HCT116 (cell line): ENCODE measurements at regions not wholly inside any gene's neighbourhood (a gene's known extent, or its start where the extent isn't known, plus 50 kb on each side); places are given as distances from the start of the nearest gene placed in this dataset.

ENCODE experiments used
- ATAC-seq: fragments of 200-7000 bp; cut with Tn5 transposase; 2 replicates; pipeline ENCODE4 v1.9.1; 2020; ENCODE audit warnings: mild to moderate bottlenecking, moderate library complexity
- BruUV-seq: library from RNA; stranded (reverse); fragments of 400-500 nt; replicated peaks from 2 replicates; lab custom pipeline; 2021; lab: Mats Ljungman, UMichigan
- CTCF ChIA-PET: fragments of 300-600 bp; sonication (Branson Sonifier 250); formaldehyde crosslinking; loops from one replicate; lab custom pipeline; 2021; ENCODE audit warnings: antibody characterized with exemption; lab: Charles Lee
- POLR2A ChIA-PET: fragments of 300-600, 350-600 bp; sonication (Branson Sonifier 250); formaldehyde crosslinking; loops from one replicate; lab custom pipeline; 2021; ENCODE audit warnings: antibody characterized with exemption; lab: Charles Lee
- RAD21 ChIA-PET, 2 experiments: fragments of 300-600 bp; sonication (Branson Sonifier 250); formaldehyde crosslinking; loops; one replicate each; lab custom pipeline; 2023; ENCODE audit warnings: low total read pairs in 2 of 2; ENCODE audit not compliant: uncharacterized antibody in 2 of 2, unreplicated experiment in 2 of 2, low non-redundant PET in 1 of 2; lab: Charles Lee
- DNase-seq: peaks from one replicate; pipeline ENCODE4 v3.0.0-alpha.2; 2010; ENCODE audit warnings: low read depth, low spot score
- H2AFZ ChIP-seq: fragments of 200-600 bp; shearing (Covaris generic), sonication (generic); 2 replicates; pipeline ENCODE4 v1.6.1; 2017; ENCODE audit warnings: low read depth, mixed run types, mixed read lengths, antibody characterized with exemption, low read length; ENCODE audit not compliant: poor library complexity, severe bottlenecking
- H3K27ac ChIP-seq: 2 replicates; pipeline ENCODE4 v1.5.1; 2012; ENCODE audit warnings: low read depth, low read length
- H3K27me3 ChIP-seq: fragments of 200-600 bp; sonication (generic); 2 replicates; pipeline ENCODE4 v1.6.1; 2016; ENCODE audit warnings: mixed run types, low read length, mixed read lengths; ENCODE audit not compliant: insufficient read depth
- H3K36me3 ChIP-seq, 2 experiments: fragments of 200-500 bp in 1 of 2; fragments of 200-600 bp in 1 of 2; sonication (Bioruptor generic) in 1 of 2; sonication (generic) in 1 of 2; 2 replicates each; pipeline versions ENCODE4 v1.5.1 to v1.6.1; 2014 to 2016; ENCODE audit warnings: low read length in 2 of 2, inconsistent platforms in 1 of 2, mixed read lengths in 1 of 2, mixed run types in 1 of 2; ENCODE audit not compliant: insufficient read depth in 2 of 2, control insufficient read depth in 1 of 2
- H3K4me1 ChIP-seq, 2 experiments: fragments of 200-600 bp in 1 of 2; sonication (generic) in 1 of 2; 2 replicates each; pipeline versions ENCODE4 v1.5.1 to v1.6.1; 2012 to 2017; ENCODE audit warnings: low read length in 2 of 2, inconsistent platforms in 1 of 2, mild to moderate bottlenecking in 1 of 2, mixed read lengths in 1 of 2, mixed run types in 1 of 2, moderate library complexity in 1 of 2; ENCODE audit not compliant: insufficient read depth in 2 of 2, control insufficient read depth in 1 of 2
- H3K4me2 ChIP-seq: fragments of 200-600 bp; sonication (generic); 2 replicates; pipeline ENCODE4 v1.6.1; 2017; ENCODE audit warnings: mixed run types, low read length, mixed read lengths
- H3K4me3 ChIP-seq, 2 experiments: fragments of 200-600 bp in 1 of 2; sonication (generic) in 1 of 2; replicated peaks in 1 of 2; 2 replicates each; pipeline ENCODE4 v1.5.1; 2011 to 2016; ENCODE audit warnings: low read length in 2 of 2, control low read depth in 1 of 2, low read depth in 1 of 2, mild to moderate bottlenecking in 1 of 2, mixed read lengths in 1 of 2, mixed run types in 1 of 2
- H3K79me2 ChIP-seq: fragments of 200-600 bp; sonication (generic); 2 replicates; pipeline ENCODE4 v1.6.1; 2017; ENCODE audit warnings: mild to moderate bottlenecking, mixed run types, low read length, moderate library complexity, mixed read lengths; ENCODE audit not compliant: insufficient read depth
- H3K9ac ChIP-seq: fragments of 200-600 bp; sonication (generic); 2 replicates; pipeline ENCODE4 v1.6.1; 2016; ENCODE audit warnings: low read length, mixed read lengths
- H3K9me2 ChIP-seq: fragments of 200-600 bp; sonication (generic), shearing (Covaris generic); 2 replicates; pipeline ENCODE4 v1.6.1; 2017; ENCODE audit warnings: mixed run types, mild to moderate bottlenecking, moderate library complexity; ENCODE audit not compliant: insufficient read depth
- H3K9me3 ChIP-seq, 2 experiments: fragments of 200-500 bp in 1 of 2; fragments of 200-600 bp in 1 of 2; sonication (Bioruptor generic) in 1 of 2; sonication (generic) in 1 of 2; 2 replicates each; pipeline ENCODE4 v1.6.1; 2014 to 2017; ENCODE audit warnings: low read length in 2 of 2, mixed read lengths in 2 of 2, inconsistent platforms in 1 of 2, low read depth in 1 of 2, mild to moderate bottlenecking in 1 of 2, mixed run types in 1 of 2, moderate library complexity in 1 of 2; ENCODE audit not compliant: control insufficient read depth in 1 of 2, insufficient read depth in 1 of 2
- H4K20me1 ChIP-seq: fragments of 200-600 bp; sonication (generic), shearing (Covaris generic); 2 replicates; pipeline ENCODE4 v1.6.1; 2017; ENCODE audit warnings: mixed run types, mild to moderate bottlenecking, moderate library complexity; ENCODE audit not compliant: insufficient read depth
- CEBPB ChIP-seq: IDR thresholded peaks from 2 replicates; pipeline ENCODE4 v1.6.1; 2012; ENCODE audit warnings: low read depth
- CTCF ChIP-seq, 3 experiments: fragments of 200-600 bp in 1 of 3; sonication (generic) in 1 of 3; IDR thresholded peaks in 2 of 3; conservative IDR thresholded peaks in 1 of 3; 2 replicates each; pipeline ENCODE4 v1.5.1; 2012 to 2017; ENCODE audit warnings: low read depth in 2 of 3, low read length in 2 of 3, antibody characterized with exemption in 1 of 3, borderline replicate concordance in 1 of 3, control low read depth in 1 of 3, mild to moderate bottlenecking in 1 of 3, mixed read lengths in 1 of 3, mixed run types in 1 of 3, moderate library complexity in 1 of 3; ENCODE audit not compliant: insufficient read depth in 1 of 3
- ELF1 ChIP-seq: IDR thresholded peaks from 2 replicates; pipeline ENCODE4 v1.6.1; 2012; ENCODE audit warnings: low read depth, borderline replicate concordance
- EZH2 ChIP-seq: fragments of 200-600 bp; sonication (generic); IDR thresholded peaks from 2 replicates; pipeline ENCODE4 v1.6.1; 2017; ENCODE audit warnings: antibody characterized with exemption, mixed run types
- EZH2phosphoT487 ChIP-seq: fragments of 200-600 bp; IDR thresholded peaks from 2 replicates; pipeline ENCODE4 v1.6.1; 2018; ENCODE audit warnings: antibody characterized with exemption, borderline replicate concordance
- MAX ChIP-seq: IDR thresholded peaks from 2 replicates; pipeline ENCODE4 v1.6.1; 2012
- POLR2A ChIP-seq: IDR thresholded peaks from 2 replicates; pipeline ENCODE4 v1.7.0; 2011; ENCODE audit warnings: borderline replicate concordance; ENCODE audit not compliant: insufficient read depth, insufficient read length; ENCODE audit errors: extremely low read depth
- POLR2AphosphoS5 ChIP-seq: IDR thresholded peaks from 2 replicates; pipeline ENCODE4 v1.6.1; 2011; ENCODE audit warnings: mild to moderate bottlenecking, low read depth, low read length, moderate library complexity
- REST ChIP-seq: IDR thresholded peaks from 2 replicates; pipeline ENCODE4 v1.6.1; 2012; ENCODE audit warnings: low read depth
- SIN3A ChIP-seq: IDR thresholded peaks from 2 replicates; pipeline ENCODE4 v1.6.1; 2012; ENCODE audit warnings: low read depth
- TCF7L2 ChIP-seq: IDR thresholded peaks from 2 replicates; pipeline ENCODE4 v1.7.0; 2011; ENCODE audit warnings: borderline replicate concordance, inconsistent platforms; ENCODE audit not compliant: insufficient read depth, insufficient read length; ENCODE audit errors: extremely low read depth
- YY1 ChIP-seq: IDR thresholded peaks from 2 replicates; pipeline ENCODE4 v1.6.1; 2011; ENCODE audit warnings: low read length, low read depth, moderate library complexity, mild to moderate bottlenecking; ENCODE audit not compliant: insufficient replicate concordance; ENCODE audit errors: extremely low read depth
- ZFX ChIP-seq: fragments of 450-650 bp; IDR thresholded peaks from 2 replicates; pipeline ENCODE4 v1.6.1; 2017
- intact Hi-C: fragments of 100-400 bp; cut with micrococcal nuclease; formaldehyde crosslinking; loops from 2 replicates; pipeline ENCODE4 v1.10.0; 2022
- TF ChIP-seq, protein P1 (sequence below): IDR thresholded peaks from 2 replicates; pipeline ENCODE4 v1.6.1; 2011; ENCODE audit warnings: mild to moderate bottlenecking, low read length, moderate library complexity; ENCODE audit not compliant: insufficient replicate concordance; ENCODE audit errors: extremely low read depth

- TF ChIP-seq CTCF (IDR thresholded peaks at IDR 0.05 in 2 of 3, conservative IDR thresholded peaks at IDR 0.05 in 1 of 3; ENCODE audit: borderline replicate concordance in 1 of 3, insufficient read depth in 1 of 3, low read depth in 2 of 3, low read length in 2 of 3) (no peak), MAX (no peak), YY1 (no peak), ELF1 (no peak), CEBPB (no peak)
Measured at GRCh38 chr12:125292700-125293099, 227.5 kb downstream of the AACS start (continued).

DNA sequence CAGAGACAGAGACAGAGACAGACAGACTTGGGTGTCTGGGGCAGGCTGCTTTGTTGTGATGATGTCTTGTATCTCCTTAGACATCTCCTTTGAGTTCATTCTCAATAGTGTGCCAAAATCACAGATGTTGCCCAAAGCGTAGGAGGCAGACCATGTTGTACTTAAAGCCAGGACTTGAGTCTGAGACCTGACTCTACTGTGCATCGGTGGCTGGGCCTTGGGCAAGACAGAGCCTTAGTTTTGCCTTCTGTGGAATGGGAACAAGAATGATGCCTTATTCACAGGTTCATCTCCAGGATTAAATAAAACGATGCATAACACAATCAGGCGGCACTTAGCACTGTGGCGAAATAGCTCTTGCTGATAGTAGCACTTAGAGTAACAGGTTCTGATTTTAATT, 230.3 kb downstream of the AACS start:
- H3K79me2 ChIP-seq, result no peaks in the 10 kb centered on the region
- ChIA-PET CTCF (no interaction called here), RAD21 (no interaction called here), POLR2A (no interaction called here)
- BruUV-seq, result no TSS peak
- intact Hi-C loops, result no loop called here
- no peak overlapping the region for H3K27ac ChIP-seq
- no peaks in the 10 kb centered on the region for H4K20me1 ChIP-seq
- TF ChIP-seq ZFX (no peak), EZH2phosphoT487 (no peak), REST (no peak), SIN3A (no peak), POLR2AphosphoS5 (no peak), POLR2A (no peak), EZH2 (no peak), YY1 (no peak), ELF1 (no peak), TCF7L2 (no peak)
- TF ChIP-seq, protein P1, sequence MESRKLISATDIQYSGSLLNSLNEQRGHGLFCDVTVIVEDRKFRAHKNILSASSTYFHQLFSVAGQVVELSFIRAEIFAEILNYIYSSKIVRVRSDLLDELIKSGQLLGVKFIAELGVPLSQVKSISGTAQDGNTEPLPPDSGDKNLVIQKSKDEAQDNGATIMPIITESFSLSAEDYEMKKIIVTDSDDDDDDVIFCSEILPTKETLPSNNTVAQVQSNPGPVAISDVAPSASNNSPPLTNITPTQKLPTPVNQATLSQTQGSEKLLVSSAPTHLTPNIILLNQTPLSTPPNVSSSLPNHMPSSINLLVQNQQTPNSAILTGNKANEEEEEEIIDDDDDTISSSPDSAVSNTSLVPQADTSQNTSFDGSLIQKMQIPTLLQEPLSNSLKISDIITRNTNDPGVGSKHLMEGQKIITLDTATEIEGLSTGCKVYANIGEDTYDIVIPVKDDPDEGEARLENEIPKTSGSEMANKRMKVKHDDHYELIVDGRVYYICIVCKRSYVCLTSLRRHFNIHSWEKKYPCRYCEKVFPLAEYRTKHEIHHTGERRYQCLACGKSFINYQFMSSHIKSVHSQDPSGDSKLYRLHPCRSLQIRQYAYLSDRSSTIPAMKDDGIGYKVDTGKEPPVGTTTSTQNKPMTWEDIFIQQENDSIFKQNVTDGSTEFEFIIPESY, result no peak
- DNase-seq, result no peak
- ATAC-seq, result no peak
- H3K9me3 ChIP-seq, result no peaks in the 10 kb centered on the region
- H3K9ac ChIP-seq, result no peak overlapping the region
- H3K4me2 ChIP-seq, result no peak overlapping the region
- H2AFZ ChIP-seq, result no peak overlapping the region
- no peaks in the 10 kb centered on the region for H3K9me2 ChIP-seq
- H3K4me3 ChIP-seq, result no peak overlapping the region
- H3K36me3 ChIP-seq, result no peaks in the 10 kb centered on the region
- no peaks in the 10 kb centered on the region for H3K4me1 ChIP-seq
- peaks cover 36% of the 10 kb centered on the region for H3K27me3 ChIP-seq
